Liver (tissue), 8 donors: ENCODE measurements at regions not wholly inside any gene's neighbourhood (a gene's known extent, or its start where the extent isn't known, plus 50 kb on each side); places are given as distances from the start of the nearest gene placed in this dataset.

ENCODE experiments used
- DNase-seq: peaks from one replicate; pipeline ENCODE4 v3.0.0-alpha.2; 2017; ENCODE audit warnings: low spot score
- H3K27ac ChIP-seq, 2 donors: one replicate each; pipeline ENCODE4 v1.7.0; 2013; ENCODE audit warnings: inconsistent platforms in 2 of 2, low read length in 2 of 2, control low read depth in 1 of 2, low read depth in 1 of 2, mild to moderate bottlenecking in 1 of 2
- H3K27me3 ChIP-seq, 4 donors: one replicate each; pipeline versions ENCODE4 v1.6.1 to v1.7.0; 2013; ENCODE audit warnings: low read length in 3 of 4, inconsistent platforms in 1 of 4, mild to moderate bottlenecking in 1 of 4, moderate library complexity in 1 of 4; ENCODE audit not compliant: control insufficient read depth in 4 of 4, insufficient read depth in 4 of 4
- H3K36me3 ChIP-seq, 4 donors: one replicate each; pipeline versions ENCODE4 v1.6.1 to v1.7.0; 2013; ENCODE audit warnings: low read length in 3 of 4, mild to moderate bottlenecking in 3 of 4, low read depth in 1 of 4, moderate library complexity in 1 of 4; ENCODE audit not compliant: control insufficient read depth in 4 of 4, insufficient read depth in 3 of 4
- H3K4me1 ChIP-seq, 4 donors: one replicate each; pipeline versions ENCODE4 v1.6.1 to v1.7.0; 2013; ENCODE audit warnings: low read length in 3 of 4, mild to moderate bottlenecking in 3 of 4, moderate library complexity in 1 of 4; ENCODE audit not compliant: control insufficient read depth in 4 of 4, insufficient read depth in 4 of 4
- H3K4me3 ChIP-seq, 3 donors: one replicate each; pipeline versions ENCODE4 v1.6.1 to v1.7.0; 2013; ENCODE audit warnings: low read length in 3 of 3, control low read depth in 1 of 3, low read depth in 1 of 3, mild to moderate bottlenecking in 1 of 3
- H3K9ac ChIP-seq, 2 donors: one replicate each; pipeline ENCODE4 v1.7.0; 2013; ENCODE audit warnings: low read length in 2 of 2, mild to moderate bottlenecking in 2 of 2, moderate library complexity in 2 of 2, control low read depth in 1 of 2, low read depth in 1 of 2
- H3K9me3 ChIP-seq, 4 donors: one replicate each; pipeline versions ENCODE4 v1.6.1 to v1.7.0; 2013; ENCODE audit warnings: low read length in 3 of 4; ENCODE audit not compliant: control insufficient read depth in 4 of 4
- EGR1 ChIP-seq, 2 donors: IDR thresholded peaks; 2 replicates each; pipeline ENCODE4 v1.6.1; 2016 to 2018; ENCODE audit warnings: antibody characterized with exemption in 2 of 2, low read depth in 2 of 2
- FOXA1 ChIP-seq: IDR thresholded peaks from 2 replicates; pipeline ENCODE4 v1.6.1; 2016; ENCODE audit warnings: antibody characterized with exemption
- FOXA2 ChIP-seq: IDR thresholded peaks from 2 replicates; pipeline ENCODE4 v1.6.1; 2016; ENCODE audit warnings: antibody characterized with exemption
- GABPA ChIP-seq, 2 donors: IDR thresholded peaks in 1 of 2; conservative IDR thresholded peaks in 1 of 2; 2 replicates each; pipeline ENCODE4 v1.6.1; 2016; ENCODE audit warnings: antibody characterized with exemption in 2 of 2, mild to moderate bottlenecking in 1 of 2, moderate library complexity in 1 of 2
- HNF4A ChIP-seq, 2 donors: conservative IDR thresholded peaks; 2 replicates each; pipeline ENCODE4 v1.6.1; 2016; ENCODE audit warnings: antibody characterized with exemption in 2 of 2, mild to moderate bottlenecking in 2 of 2
- NR2F2 ChIP-seq: IDR thresholded peaks from 2 replicates; pipeline ENCODE4 v1.6.1; 2016; ENCODE audit warnings: antibody characterized with exemption
- RAD21 ChIP-seq, 2 donors: IDR thresholded peaks; 2 replicates each; pipeline ENCODE4 v1.6.1; 2016; ENCODE audit warnings: antibody characterized with exemption in 2 of 2, mild to moderate bottlenecking in 2 of 2
- SP1 ChIP-seq: IDR thresholded peaks from 2 replicates; pipeline ENCODE4 v1.6.1; 2018; ENCODE audit warnings: antibody characterized with exemption, mild to moderate bottlenecking
- YY1 ChIP-seq: IDR thresholded peaks from 2 replicates; pipeline ENCODE4 v1.6.1; 2016; ENCODE audit warnings: antibody characterized with exemption, mild to moderate bottlenecking
- WGBS: extraction: QIAGEN DNeasy Blood & Tissue Kit; methylation state at CpG from one replicate; pipeline ENCODE4 v1.1.7; 2013; 5-methylcytosine and 5-hydroxymethylcytosine counted together
- TF ChIP-seq, protein P1 (sequence below): IDR thresholded peaks from 2 replicates; pipeline ENCODE4 v1.6.1; 2016; ENCODE audit warnings: antibody characterized with exemption, mild to moderate bottlenecking
- TF ChIP-seq, protein P2 (sequence below): IDR thresholded peaks from 2 replicates; pipeline ENCODE4 v1.6.1; 2016; ENCODE audit warnings: antibody characterized with exemption
- TF ChIP-seq, protein P3 (sequence below): IDR thresholded peaks from 2 replicates; pipeline ENCODE4 v1.6.1; 2016; ENCODE audit warnings: antibody characterized with exemption
- TF ChIP-seq, protein P4 (sequence below): fragments of 150-350 bp; IDR thresholded peaks from 2 replicates; pipeline ENCODE4 v1.5.1; 2017; ENCODE audit warnings: improper control_type of control experiment, low read depth, low read length; ENCODE audit not compliant: missing input control
- donor health status: healthy.
- donor health status: healthy.
- donor health status: healthy.
- donor health status: healthy.
- donor health status: healthy.

DNA sequence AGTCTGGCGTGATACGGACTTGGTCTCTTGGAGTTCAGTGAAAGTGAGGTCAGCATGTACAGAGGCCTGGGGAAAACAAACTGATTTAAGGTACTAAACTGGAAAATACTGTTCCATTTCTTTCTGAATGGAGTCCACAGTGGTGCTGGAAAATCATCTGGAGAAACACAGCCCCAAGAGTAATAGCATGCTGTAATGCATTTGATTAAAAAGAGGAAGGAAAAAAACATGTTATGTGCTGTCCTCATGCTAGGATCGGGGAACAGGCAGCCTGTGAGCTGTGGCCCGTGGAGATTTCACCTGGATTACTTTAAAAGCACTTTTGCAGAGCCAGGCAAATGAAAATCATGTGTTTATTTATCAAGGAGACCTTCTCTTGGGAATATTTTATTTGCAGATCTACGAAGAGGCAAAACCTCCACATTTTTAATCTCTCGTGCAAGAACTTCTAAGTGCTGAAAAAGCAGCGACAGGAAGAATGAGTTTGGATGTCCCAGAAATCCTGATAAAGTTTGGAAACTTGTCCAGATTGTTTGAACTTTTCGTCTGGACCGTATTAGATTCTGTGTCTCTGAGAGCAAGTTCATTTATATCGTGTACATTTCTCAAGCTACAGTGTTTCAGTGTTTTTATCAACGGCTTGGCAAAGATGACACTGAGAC is 228.8 kb downstream of the GAS1 start:
- 85% methylated on average over 11 of the region's 11 CpGs for WGBS
- DNase-seq = no peak
- H3K4me1 ChIP-seq = peaks cover 2 to 18% (median 10%) of the 10 kb centered on the region in 4 donors
- no peaks in the 10 kb centered on the region for H3K27me3 ChIP-seq
- no peak overlapping the region for H3K9ac ChIP-seq
- TF ChIP-seq, protein P1, sequence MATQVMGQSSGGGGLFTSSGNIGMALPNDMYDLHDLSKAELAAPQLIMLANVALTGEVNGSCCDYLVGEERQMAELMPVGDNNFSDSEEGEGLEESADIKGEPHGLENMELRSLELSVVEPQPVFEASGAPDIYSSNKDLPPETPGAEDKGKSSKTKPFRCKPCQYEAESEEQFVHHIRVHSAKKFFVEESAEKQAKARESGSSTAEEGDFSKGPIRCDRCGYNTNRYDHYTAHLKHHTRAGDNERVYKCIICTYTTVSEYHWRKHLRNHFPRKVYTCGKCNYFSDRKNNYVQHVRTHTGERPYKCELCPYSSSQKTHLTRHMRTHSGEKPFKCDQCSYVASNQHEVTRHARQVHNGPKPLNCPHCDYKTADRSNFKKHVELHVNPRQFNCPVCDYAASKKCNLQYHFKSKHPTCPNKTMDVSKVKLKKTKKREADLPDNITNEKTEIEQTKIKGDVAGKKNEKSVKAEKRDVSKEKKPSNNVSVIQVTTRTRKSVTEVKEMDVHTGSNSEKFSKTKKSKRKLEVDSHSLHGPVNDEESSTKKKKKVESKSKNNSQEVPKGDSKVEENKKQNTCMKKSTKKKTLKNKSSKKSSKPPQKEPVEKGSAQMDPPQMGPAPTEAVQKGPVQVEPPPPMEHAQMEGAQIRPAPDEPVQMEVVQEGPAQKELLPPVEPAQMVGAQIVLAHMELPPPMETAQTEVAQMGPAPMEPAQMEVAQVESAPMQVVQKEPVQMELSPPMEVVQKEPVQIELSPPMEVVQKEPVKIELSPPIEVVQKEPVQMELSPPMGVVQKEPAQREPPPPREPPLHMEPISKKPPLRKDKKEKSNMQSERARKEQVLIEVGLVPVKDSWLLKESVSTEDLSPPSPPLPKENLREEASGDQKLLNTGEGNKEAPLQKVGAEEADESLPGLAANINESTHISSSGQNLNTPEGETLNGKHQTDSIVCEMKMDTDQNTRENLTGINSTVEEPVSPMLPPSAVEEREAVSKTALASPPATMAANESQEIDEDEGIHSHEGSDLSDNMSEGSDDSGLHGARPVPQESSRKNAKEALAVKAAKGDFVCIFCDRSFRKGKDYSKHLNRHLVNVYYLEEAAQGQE = no peak
- TF ChIP-seq EGR1 (IDR thresholded peaks at IDR 0.05; ENCODE audit: low read depth in 2 of 2) = no peak
- no peak for TF ChIP-seq HNF4A (conservative IDR thresholded peaks at IDR 0.05)
- TF ChIP-seq, protein P2, sequence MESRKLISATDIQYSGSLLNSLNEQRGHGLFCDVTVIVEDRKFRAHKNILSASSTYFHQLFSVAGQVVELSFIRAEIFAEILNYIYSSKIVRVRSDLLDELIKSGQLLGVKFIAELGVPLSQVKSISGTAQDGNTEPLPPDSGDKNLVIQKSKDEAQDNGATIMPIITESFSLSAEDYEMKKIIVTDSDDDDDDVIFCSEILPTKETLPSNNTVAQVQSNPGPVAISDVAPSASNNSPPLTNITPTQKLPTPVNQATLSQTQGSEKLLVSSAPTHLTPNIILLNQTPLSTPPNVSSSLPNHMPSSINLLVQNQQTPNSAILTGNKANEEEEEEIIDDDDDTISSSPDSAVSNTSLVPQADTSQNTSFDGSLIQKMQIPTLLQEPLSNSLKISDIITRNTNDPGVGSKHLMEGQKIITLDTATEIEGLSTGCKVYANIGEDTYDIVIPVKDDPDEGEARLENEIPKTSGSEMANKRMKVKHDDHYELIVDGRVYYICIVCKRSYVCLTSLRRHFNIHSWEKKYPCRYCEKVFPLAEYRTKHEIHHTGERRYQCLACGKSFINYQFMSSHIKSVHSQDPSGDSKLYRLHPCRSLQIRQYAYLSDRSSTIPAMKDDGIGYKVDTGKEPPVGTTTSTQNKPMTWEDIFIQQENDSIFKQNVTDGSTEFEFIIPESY = no peak
- TF ChIP-seq, protein P3, sequence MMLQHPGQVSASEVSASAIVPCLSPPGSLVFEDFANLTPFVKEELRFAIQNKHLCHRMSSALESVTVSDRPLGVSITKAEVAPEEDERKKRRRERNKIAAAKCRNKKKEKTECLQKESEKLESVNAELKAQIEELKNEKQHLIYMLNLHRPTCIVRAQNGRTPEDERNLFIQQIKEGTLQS = no peak
- no peak for TF ChIP-seq FOXA2
- TF ChIP-seq YY1 = no peak
- TF ChIP-seq RAD21 (IDR thresholded peaks at IDR 0.05) = no peak
- no peak for TF ChIP-seq SP1
- no peak overlapping the region for H3K27ac ChIP-seq
- H3K4me3 ChIP-seq = no peak overlapping the region
- H3K36me3 ChIP-seq = no peaks in the 10 kb centered on the region
- no peaks in the 10 kb centered on the region for H3K9me3 ChIP-seq

DNA sequence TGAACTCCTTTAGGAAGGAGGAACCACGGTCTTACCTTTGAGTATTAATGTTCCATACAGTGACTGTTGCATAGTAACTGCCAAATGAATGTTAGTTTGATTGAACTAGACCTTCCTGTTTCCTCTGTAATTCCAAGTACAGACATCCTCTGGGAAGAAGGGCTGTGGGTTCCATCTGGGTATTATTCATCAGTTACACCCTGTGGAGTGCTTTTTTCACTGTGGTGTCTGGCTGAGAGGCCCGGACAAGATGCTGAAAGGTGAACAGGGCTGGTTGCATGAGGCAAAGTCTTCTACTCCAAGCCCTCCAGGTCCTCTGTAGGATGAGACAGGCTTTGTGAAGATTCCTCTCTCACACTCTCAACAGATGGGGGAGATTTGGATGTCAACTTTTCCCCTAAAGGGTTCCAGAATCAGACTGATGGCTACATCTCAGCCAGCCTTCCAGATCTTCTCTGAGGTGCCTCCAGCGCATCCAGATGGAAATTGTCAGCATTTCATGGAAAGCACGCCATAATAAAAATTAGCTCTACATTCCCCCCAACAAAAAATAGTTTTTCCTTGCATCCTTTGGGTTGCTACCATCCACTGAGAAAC is 230.9 kb downstream of the GAS1 start:
- H3K4me3 ChIP-seq = no peak overlapping the region
- H3K27me3 ChIP-seq = no peaks in the 10 kb centered on the region
- no peak for TF ChIP-seq HNF4A (conservative IDR thresholded peaks at IDR 0.05)
- TF ChIP-seq FOXA1 = no peak
- TF ChIP-seq, protein P4, sequence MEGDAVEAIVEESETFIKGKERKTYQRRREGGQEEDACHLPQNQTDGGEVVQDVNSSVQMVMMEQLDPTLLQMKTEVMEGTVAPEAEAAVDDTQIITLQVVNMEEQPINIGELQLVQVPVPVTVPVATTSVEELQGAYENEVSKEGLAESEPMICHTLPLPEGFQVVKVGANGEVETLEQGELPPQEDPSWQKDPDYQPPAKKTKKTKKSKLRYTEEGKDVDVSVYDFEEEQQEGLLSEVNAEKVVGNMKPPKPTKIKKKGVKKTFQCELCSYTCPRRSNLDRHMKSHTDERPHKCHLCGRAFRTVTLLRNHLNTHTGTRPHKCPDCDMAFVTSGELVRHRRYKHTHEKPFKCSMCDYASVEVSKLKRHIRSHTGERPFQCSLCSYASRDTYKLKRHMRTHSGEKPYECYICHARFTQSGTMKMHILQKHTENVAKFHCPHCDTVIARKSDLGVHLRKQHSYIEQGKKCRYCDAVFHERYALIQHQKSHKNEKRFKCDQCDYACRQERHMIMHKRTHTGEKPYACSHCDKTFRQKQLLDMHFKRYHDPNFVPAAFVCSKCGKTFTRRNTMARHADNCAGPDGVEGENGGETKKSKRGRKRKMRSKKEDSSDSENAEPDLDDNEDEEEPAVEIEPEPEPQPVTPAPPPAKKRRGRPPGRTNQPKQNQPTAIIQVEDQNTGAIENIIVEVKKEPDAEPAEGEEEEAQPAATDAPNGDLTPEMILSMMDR = no peak
- TF ChIP-seq FOXA2 = no peak
- TF ChIP-seq GABPA (IDR thresholded peaks at IDR 0.05 in 1 of 2, conservative IDR thresholded peaks at IDR 0.05 in 1 of 2) = no peak
- no peak for TF ChIP-seq NR2F2
- no peak overlapping the region for H3K9ac ChIP-seq
- H3K36me3 ChIP-seq = no peaks in the 10 kb centered on the region
- no peaks in the 10 kb centered on the region for H3K9me3 ChIP-seq
- WGBS = 90% methylated on average over 4 of the region's 4 CpGs
- peaks cover 0 to 5% (median 2%) of the 10 kb centered on the region in 4 donors for H3K4me1 ChIP-seq
- DNase-seq = no peak
- H3K27ac ChIP-seq = no peak overlapping the region
